H7 (cell line): ENCODE measurements at regions not wholly inside any gene's neighbourhood (a gene's known extent, or its start where the extent isn't known, plus 50 kb on each side); places are given as distances from the start of the nearest gene placed in this dataset.

Experiments used
- DNase-seq: peaks from one replicate; pipeline ENCODE4 v3.0.0; 2012
- H3K27me3 ChIP-seq: 2 replicates; pipeline ENCODE4 v1.6.0; 2011; ENCODE audit warnings: mild to moderate bottlenecking, low read length; ENCODE audit not compliant: control insufficient read depth, insufficient read depth
- H3K36me3 ChIP-seq: replicated peaks from 2 replicates; pipeline ENCODE4 v1.5.1; 2011; ENCODE audit warnings: low read length; ENCODE audit not compliant: control insufficient read depth, insufficient read depth
- H3K4me3 ChIP-seq: 2 replicates; pipeline ENCODE4 v1.5.1; 2011; ENCODE audit warnings: low read depth, mild to moderate bottlenecking, control low read depth, low read length, moderate library complexity; ENCODE audit not compliant: insufficient read depth

- DNase-seq, result no peak
- H3K36me3 ChIP-seq, result no peaks in the 10 kb centered on the region
- H3K27me3 ChIP-seq, result no peaks in the 10 kb centered on the region
- H3K4me3 ChIP-seq, result no peak overlapping the region
Measured at GRCh38 chr11:19595840-19596751, 116.5 kb upstream of the NAV2 start.

GRCh38 chr11:19595499-19595839 is 117.2 kb upstream of the NAV2 start:
- Histone ChIP-seq H3K27me3 (no peaks in the 10 kb centered on the region), H3K36me3 (no peaks in the 10 kb centered on the region), H3K4me3 (no peak overlapping the region)
- DNase-seq, result no peak

DNA sequence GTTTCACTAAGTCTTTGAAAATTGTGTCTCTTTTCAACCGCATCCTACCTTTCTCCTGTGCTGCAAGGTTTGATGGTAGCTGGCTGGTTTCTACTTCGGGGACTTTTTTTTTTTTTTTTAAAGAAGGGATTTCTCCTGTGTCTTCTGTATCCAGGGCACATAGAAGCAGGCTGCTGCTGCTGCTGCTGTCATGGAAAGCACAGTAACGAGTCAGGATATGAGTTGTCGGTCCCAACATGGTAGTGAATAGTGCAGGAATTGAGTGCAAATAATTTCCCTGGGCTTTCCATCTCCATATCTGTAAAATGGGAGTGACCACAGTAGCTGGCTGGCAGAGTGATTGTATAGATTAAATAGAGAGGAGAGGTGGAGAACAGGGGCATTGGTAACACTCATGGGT is 118.3 kb upstream of the NAV2 start:
- H3K36me3 ChIP-seq, result no peaks in the 10 kb centered on the region
- no peaks in the 10 kb centered on the region for H3K27me3 ChIP-seq
- H3K4me3 ChIP-seq, result no peak overlapping the region
- no peak for DNase-seq

DNA sequence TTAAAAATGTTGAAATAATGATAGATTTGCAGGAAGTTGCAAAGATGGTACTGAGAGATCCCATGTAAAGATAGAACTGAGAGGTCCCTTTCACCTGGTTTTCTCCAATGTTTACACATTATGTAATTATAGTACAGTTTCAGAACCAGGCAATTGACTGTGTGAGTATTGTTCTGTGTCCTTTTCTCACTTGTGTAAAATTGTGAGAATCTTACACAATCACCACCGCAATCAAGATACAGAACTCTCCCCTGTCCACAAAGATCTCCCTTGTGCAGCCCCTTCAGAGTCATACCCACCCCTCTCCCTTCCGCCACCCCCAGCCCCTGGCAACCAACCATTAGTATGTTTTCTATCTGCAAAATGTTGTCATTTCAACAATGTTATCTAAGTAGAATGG is 119.8 kb upstream of the NAV2 start:
- H3K27me3 ChIP-seq, result no peaks in the 10 kb centered on the region
- no peak for DNase-seq
- no peaks in the 10 kb centered on the region for H3K36me3 ChIP-seq
- no peak overlapping the region for H3K4me3 ChIP-seq

- DNase-seq, result no peak
- no peaks in the 10 kb centered on the region for H3K36me3 ChIP-seq
- no peak overlapping the region for H3K4me3 ChIP-seq
- H3K27me3 ChIP-seq, result no peaks in the 10 kb centered on the region
Measured at GRCh38 chr11:19589567-19590260, 122.9 kb upstream of the NAV2 start.

- Histone ChIP-seq H3K4me3 (no peak overlapping the region), H3K36me3 (no peaks in the 10 kb centered on the region), H3K27me3 (no peaks in the 10 kb centered on the region)
- no peak for DNase-seq
Measured at GRCh38 chr11:19587979-19588378, 124.7 kb upstream of the NAV2 start.

DNA sequence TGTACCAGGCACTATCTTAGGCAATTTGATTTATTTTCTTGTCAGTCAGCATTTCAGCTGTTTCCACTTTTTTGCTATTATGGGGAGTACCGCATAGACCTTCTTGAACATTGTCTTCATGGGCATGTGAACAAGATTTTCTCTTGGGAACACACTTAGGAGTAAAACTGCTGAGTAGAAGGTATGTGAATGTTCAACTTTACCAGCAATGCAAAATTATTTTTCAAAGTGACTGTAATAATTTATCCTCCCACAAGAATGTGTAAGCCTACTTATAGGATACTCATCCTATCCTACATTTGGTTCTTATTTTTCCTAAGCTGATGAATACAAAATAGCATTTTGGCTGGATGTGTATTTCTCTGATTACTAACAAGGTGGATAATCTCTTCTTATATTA is 132.0 kb upstream of the NAV2 start:
- Histone ChIP-seq H3K27me3 (no peaks in the 10 kb centered on the region), H3K4me3 (no peak overlapping the region), H3K36me3 (no peaks in the 10 kb centered on the region)
- no peak for DNase-seq

DNA sequence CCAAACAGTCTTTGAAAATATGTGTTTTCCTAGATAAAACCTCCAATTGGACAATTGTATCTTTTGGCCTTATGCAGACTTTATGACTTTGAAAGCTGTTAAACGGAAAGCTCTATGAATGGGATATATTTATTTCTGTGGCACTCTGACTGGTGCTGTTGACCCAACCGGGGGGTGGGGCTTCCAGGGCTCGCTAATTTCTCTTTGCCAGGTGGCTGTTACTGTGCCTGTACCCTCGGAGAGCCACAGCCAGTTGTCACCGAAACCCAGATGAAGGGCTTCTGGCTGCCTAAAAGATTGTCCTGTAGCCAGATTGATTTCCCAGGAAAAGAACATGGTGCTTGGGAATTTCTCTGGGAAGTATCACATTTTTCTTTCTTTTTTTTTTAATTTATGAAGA is 132.7 kb upstream of the NAV2 start:
- no peaks in the 10 kb centered on the region for H3K27me3 ChIP-seq
- DNase-seq, result no peak
- H3K36me3 ChIP-seq, result no peaks in the 10 kb centered on the region
- no peak overlapping the region for H3K4me3 ChIP-seq

GRCh38 chr11:19578871-19579270 is 133.8 kb upstream of the NAV2 start:
- Histone ChIP-seq H3K36me3 (no peaks in the 10 kb centered on the region), H3K27me3 (no peaks in the 10 kb centered on the region), H3K4me3 (no peak overlapping the region)
- DNase-seq, result no peak

DNA sequence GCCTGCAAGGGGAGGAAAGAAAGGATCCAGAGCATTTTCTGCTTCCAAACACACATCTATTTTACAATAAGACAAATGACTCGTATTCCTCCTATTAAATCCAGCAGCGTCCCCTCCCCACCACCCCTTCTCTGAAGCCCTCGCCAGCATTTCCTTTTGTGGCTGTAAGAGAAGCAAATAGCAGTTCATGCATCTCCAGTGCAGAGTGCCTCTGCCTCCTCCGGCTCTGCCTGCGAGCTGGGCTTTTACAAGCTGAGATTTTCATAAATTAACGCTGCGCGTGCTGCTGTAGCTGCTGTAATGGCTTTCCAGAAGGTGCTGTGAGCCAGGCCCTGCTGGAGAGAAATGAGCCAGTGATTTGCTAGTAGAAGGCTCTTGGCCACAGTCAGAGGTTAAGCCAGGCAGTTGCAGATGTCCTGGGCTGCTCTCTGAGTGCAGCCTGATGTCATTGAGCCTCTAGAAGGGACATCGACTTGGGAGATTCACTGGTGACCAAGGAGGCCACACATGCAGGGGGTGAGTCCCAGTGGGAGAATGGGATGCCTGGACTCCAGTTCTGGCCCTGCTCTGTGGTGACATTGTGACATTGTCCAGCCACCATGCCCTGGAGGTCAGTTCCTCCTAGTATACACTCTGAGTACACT is 134.5 kb upstream of the NAV2 start:
- Histone ChIP-seq H3K27me3 (no peaks in the 10 kb centered on the region), H3K36me3 (no peaks in the 10 kb centered on the region), H3K4me3 (no peak overlapping the region)
- no peak for DNase-seq

GRCh38 chr11:19577391-19577975 is 135.2 kb upstream of the NAV2 start:
- Histone ChIP-seq H3K4me3 (no peak overlapping the region), H3K36me3 (no peaks in the 10 kb centered on the region), H3K27me3 (no peaks in the 10 kb centered on the region)
- DNase-seq, result no peak

DNA sequence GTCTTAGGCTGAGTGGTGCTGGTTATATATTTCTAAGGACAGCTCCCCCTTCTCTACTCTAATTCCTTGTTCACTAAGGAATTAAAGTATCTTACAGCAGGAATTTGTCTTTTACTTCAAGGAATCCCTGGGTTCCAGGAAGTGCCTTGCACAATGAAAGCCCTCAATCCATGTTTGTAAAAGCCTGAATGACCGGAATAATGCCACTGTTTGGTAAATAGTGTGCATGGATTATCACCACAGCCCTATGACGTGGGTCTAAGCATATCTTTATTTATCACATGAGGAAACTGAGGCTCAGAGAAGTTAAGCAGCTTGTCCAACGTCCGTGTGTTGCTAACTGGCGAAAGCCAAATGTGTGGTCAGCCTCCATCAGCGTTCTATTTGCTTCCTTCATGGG is 135.7 kb upstream of the NAV2 start:
- H3K4me3 ChIP-seq, result no peak overlapping the region
- H3K27me3 ChIP-seq, result no peaks in the 10 kb centered on the region
- DNase-seq, result no peak
- H3K36me3 ChIP-seq, result no peaks in the 10 kb centered on the region

DNA sequence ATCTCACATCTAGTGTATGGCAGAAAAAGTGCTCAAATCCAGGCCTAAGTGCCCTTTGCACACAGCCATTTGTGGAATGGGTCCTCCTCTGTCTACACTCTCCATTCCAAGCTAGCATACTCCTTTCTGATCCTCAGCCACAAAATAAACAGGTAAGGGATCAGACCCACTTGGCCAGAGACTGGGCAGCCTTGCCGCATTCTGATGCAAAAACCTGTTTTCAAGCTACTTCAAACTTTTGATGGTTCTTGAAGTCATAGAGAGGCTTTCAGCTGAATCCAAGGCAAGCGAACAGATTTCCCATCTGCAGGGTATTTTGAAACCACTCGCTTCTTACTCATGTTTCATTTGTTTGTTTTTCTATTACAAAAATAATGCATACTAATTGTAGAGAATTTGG is 136.6 kb upstream of the NAV2 start:
- Histone ChIP-seq H3K4me3 (no peak overlapping the region), H3K27me3 (no peaks in the 10 kb centered on the region), H3K36me3 (no peaks in the 10 kb centered on the region)
- DNase-seq, result no peak

DNA sequence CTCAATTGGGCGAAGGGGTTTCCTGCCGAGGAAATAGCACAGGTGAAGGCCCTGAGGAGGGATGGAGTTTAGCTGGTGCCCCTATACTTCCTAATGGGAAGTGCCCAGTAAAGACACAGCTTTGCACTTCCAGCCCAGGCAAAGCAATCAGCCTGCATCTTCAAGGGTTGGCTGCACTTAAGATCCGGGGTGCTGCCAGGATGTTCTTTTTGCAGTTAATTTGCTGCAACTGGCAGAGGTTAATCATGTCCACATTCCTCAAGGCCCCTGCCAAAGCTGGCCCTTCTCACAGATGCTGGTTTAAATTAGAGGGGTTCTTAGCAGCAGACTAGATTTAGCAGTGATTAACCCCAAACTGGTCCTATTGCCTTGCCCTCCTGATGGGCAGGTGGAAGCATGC is 137.7 kb upstream of the NAV2 start:
- H3K36me3 ChIP-seq, result no peaks in the 10 kb centered on the region
- DNase-seq, result no peak
- no peak overlapping the region for H3K4me3 ChIP-seq
- H3K27me3 ChIP-seq, result no peaks in the 10 kb centered on the region

DNA sequence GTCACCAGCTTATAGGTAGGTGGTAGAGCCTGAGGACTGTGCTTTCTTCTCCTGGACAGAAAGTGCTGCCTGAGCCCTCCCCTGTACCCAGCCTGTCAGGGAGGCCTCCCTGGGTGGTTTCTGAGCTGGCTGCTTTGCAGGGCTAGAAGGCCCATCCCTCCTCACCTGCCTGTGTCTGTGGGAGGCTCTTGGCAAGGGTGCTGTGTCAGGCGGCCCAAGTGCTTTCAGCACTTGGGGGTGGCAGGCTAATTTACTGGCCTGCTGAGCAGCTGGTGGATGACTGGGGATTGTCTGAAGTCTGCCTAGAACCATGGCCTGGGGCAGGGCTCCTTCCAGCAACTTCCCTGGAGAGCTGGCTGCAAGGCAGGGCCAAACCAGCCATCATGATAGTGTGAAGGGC is 139.0 kb upstream of the NAV2 start:
- no peaks in the 10 kb centered on the region for H3K36me3 ChIP-seq
- DNase-seq, result no peak
- no peak overlapping the region for H3K4me3 ChIP-seq
- no peaks in the 10 kb centered on the region; the same call in 1 of the 2 replicates for H3K27me3 ChIP-seq
